HEK293 (cell line): ENCODE measurements at regions not wholly inside any gene's neighbourhood (a gene's known extent, or its start where the extent isn't known, plus 50 kb on each side); places are given as distances from the start of the nearest gene placed in this dataset.

Experiments
- ATF2 ChIP-seq: fragments of 450-650 bp; formaldehyde crosslinking; IDR thresholded peaks from 2 replicates; pipeline ENCODE4 v1.5.1; 2016; ENCODE audit warnings: missing biosample characterization, missing genetic modification characterization, low read depth
- CTCF ChIP-seq: fragments of 450-650 bp; formaldehyde crosslinking; IDR thresholded peaks from 2 replicates; pipeline ENCODE4 v1.5.1; 2016; ENCODE audit warnings: missing biosample characterization, missing genetic modification characterization
- REST ChIP-seq: fragments of 450-650 bp; formaldehyde crosslinking; IDR thresholded peaks from 2 replicates; pipeline ENCODE4 v1.5.1; 2016; ENCODE audit warnings: missing biosample characterization, missing genetic modification characterization
- ZNF274 ChIP-seq, 2 experiments: fragments of 200-500 bp in 1 of 2; fragments of 450-650 bp in 1 of 2; sonication (Bioruptor generic) in 1 of 2; formaldehyde crosslinking in 1 of 2; IDR thresholded peaks; 2 replicates each; pipeline versions ENCODE4 v1.5.1 to v1.6.1; 2014 to 2016; ENCODE audit warnings: borderline replicate concordance in 1 of 2, inconsistent platforms in 1 of 2, low read length in 1 of 2, missing biosample characterization in 1 of 2, missing genetic modification characterization in 1 of 2
- ZNF398 ChIP-seq: fragments of 450-650 bp; formaldehyde crosslinking; IDR thresholded peaks from 2 replicates; pipeline ENCODE4 v1.5.1; 2017; ENCODE audit warnings: missing biosample characterization, missing genetic modification characterization
- ZNF571 ChIP-seq: fragments of 450-650 bp; formaldehyde crosslinking; IDR thresholded peaks from 2 replicates; pipeline ENCODE4 v1.5.0; 2017; ENCODE audit warnings: missing biosample characterization, missing genetic modification characterization

DNA sequence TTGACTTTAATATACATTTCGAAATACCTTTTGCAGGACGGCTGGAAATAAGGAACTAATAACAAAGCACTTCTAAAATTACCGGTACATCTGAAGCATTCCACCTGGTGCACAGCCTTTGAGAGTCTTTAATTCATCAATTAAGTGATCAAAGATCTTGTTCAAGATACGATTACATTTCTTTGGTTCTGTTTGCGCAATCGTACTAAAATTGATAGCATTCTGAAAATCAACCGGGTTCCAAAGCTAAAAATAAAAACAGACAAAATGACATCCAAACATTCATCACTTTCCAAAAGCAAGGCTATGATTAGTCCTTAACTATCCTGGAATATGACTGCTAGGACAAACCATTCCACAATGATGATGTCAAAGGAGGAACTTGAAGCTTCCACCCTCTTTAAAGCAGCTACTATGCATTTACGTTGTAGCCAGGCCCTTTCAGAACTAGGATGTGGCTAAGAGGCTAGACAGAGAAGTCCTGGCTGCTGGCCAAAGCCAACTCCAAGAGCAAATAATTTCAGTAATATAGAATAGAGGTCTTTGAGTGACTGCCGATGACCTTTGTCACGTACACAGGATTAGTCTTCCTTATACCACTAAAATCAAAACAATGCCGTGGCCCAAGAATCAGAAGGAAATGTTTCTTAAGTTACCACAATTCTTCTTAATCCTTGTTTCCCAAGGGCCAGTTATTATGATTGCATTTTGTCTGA, 299.8 kb upstream of the PSMD7 start:
- TF ChIP-seq ZNF571 (tag by site-specific recombination) (no peak), CTCF (tag by site-specific recombination) (no peak), REST (tag by site-specific recombination) (no peak), ZNF274 (IDR thresholded peaks at IDR 0.05; ENCODE audit: low read length) (no peak), ZNF274 (tag by site-specific recombination; IDR thresholded peaks at IDR 0.05; ENCODE audit: borderline replicate concordance) (no peak), ATF2 (tag by site-specific recombination) (no peak), ZNF398 (no peak)
